H1 (cell line): ENCODE measurements at regions not wholly inside any gene's neighbourhood (a gene's known extent, or its start where the extent isn't known, plus 50 kb on each side); places are given as distances from the start of the nearest gene placed in this dataset.

Experiments used
- GTF2F1 ChIP-seq: IDR thresholded peaks from 2 replicates; pipeline ENCODE4 v1.6.1; 2012; ENCODE audit warnings: low read depth, low read length, improper control_type of control experiment, borderline replicate concordance
- HDAC2 ChIP-seq, 2 experiments: fragments of 300-600 bp in 1 of 2; sonication (generic) in 1 of 2; IDR thresholded peaks; 2 replicates each; pipeline ENCODE4 v1.6.1; 2011 to 2012; ENCODE audit warnings: low read depth in 2 of 2, low read length in 2 of 2, mild to moderate bottlenecking in 2 of 2, moderate library complexity in 2 of 2, borderline replicate concordance in 1 of 2, inconsistent platforms in 1 of 2
- RBBP5 ChIP-seq: IDR thresholded peaks from 2 replicates; pipeline ENCODE4 v1.7.1; 2012; ENCODE audit warnings: low read depth, mild to moderate bottlenecking, inconsistent platforms, low read length, moderate library complexity, borderline replicate concordance

GRCh38 chr7:106382129-106382528 lies 97.3 kb upstream of the NAMPT start (continued):
- TF ChIP-seq RBBP5 (no peak), HDAC2 (IDR thresholded peaks at IDR 0.05; ENCODE audit: borderline replicate concordance in 1 of 2, low read depth in 2 of 2, low read length in 2 of 2) (no peak), GTF2F1 (no peak)
